ENCODE measurements at regions not wholly inside any gene's neighbourhood (a gene's known extent, or its start where the extent isn't known, plus 50 kb on each side); places are given as distances from the start of the nearest gene placed in this dataset.
"Not testable (repeated sequence)": the region's sequence is repeated elsewhere in the genome, so short reads cannot be mapped to it uniquely, and the experiment has no call there.

GRCh38 chr7:52340067-52340466 lies 695.4 kb upstream of the POM121L12 start:
- DNase-seq (no peak), ATAC-seq (no peak)
- TF ChIP-seq, protein P1, sequence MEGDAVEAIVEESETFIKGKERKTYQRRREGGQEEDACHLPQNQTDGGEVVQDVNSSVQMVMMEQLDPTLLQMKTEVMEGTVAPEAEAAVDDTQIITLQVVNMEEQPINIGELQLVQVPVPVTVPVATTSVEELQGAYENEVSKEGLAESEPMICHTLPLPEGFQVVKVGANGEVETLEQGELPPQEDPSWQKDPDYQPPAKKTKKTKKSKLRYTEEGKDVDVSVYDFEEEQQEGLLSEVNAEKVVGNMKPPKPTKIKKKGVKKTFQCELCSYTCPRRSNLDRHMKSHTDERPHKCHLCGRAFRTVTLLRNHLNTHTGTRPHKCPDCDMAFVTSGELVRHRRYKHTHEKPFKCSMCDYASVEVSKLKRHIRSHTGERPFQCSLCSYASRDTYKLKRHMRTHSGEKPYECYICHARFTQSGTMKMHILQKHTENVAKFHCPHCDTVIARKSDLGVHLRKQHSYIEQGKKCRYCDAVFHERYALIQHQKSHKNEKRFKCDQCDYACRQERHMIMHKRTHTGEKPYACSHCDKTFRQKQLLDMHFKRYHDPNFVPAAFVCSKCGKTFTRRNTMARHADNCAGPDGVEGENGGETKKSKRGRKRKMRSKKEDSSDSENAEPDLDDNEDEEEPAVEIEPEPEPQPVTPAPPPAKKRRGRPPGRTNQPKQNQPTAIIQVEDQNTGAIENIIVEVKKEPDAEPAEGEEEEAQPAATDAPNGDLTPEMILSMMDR (IDR thresholded peaks at IDR 0.05) = no peak
- no peak for TF ChIP-seq POLR2A (IDR thresholded peaks at IDR 0.05)
- Histone ChIP-seq H3K9me3 (no peaks in the 10 kb centered on the region), H3K27me3 (no peaks in the 10 kb centered on the region), H3K27ac (no peak overlapping the region), H3K4me3 (no peak overlapping the region), H3K36me3 (replicated peaks in 1 of 2; ENCODE audit: insufficient read depth in 1 of 2, low read depth in 2 of 2) (no peaks in the 10 kb centered on the region), H3K4me1 (no peaks in the 10 kb centered on the region)
- intact Hi-C loops (cut with DNase I) = no loop called here
- WGBS, 2 donors = 42 to 49% methylated on average over 6 of the region's 6 CpGs

DNA sequence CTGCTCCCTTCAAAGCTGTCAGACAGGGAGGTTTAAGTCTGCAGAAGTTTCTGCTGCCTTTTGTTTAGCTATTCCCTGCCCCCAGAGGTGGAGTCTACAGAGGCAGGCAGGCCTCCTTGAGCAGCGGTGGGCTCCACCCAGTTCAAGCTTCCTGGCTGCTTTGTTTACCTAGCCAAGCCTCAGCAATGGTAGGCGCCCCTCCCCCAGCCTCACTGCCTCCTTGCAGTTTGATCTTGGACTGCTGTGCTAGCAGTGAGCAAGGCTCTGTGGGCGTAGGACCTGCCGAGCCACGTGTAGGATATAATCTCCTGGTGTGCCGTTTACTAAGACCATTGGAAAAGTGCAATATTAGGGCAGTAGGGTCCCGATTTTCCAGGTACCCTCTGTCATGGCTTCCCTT lies 707.1 kb upstream of the POM121L12 start:
- H3K4me3 ChIP-seq; H3K9me3 ChIP-seq; H3K27ac ChIP-seq; H3K36me3 ChIP-seq (replicated peaks in 1 of 2; ENCODE audit: insufficient read depth in 1 of 2, low read depth in 2 of 2); H3K4me1 ChIP-seq; ATAC-seq; intact Hi-C loops (cut with DNase I); DNase-seq; H3K27me3 ChIP-seq: not testable (repeated sequence)
- 53 to 69% methylated on average over 6 to 7 of the region's 7 CpGs for WGBS, 2 donors

DNA sequence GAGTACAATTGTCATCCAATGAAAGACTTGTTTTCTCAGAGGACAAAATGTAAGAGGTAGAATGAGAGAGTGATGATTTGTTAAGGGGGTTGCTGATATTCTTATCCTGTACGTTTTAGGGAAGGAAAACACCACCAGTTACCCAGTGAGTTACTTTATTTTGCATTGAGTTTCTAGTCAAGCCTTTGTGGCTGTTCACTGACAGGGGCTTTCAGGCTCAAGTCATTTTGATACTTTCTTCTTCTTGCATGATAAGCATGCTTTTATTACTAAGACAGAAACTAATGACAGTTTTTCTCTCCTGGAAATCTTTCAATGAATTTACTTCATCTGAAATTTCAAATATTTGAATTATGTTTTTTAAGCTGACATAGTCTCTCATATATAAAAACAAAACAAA lies 710.2 kb upstream of the POM121L12 start:
- intact Hi-C loops (cut with DNase I) = no loop called here
- no peaks in the 10 kb centered on the region for H3K4me1 ChIP-seq
- ATAC-seq (no peak), DNase-seq (no peak)
- H3K27ac ChIP-seq = no peak overlapping the region
- H3K4me3 ChIP-seq = no peak overlapping the region
- H3K9me3 ChIP-seq = no peaks in the 10 kb centered on the region
- 9 to 17% methylated on average over 1 of the region's 1 CpG for WGBS, 2 donors
- H3K27me3 ChIP-seq = no peaks in the 10 kb centered on the region
- H3K36me3 ChIP-seq (replicated peaks in 1 of 2; ENCODE audit: insufficient read depth in 1 of 2, low read depth in 2 of 2) = no peaks in the 10 kb centered on the region
- TF ChIP-seq POLR2A (IDR thresholded peaks at IDR 0.05) = no peak
- TF ChIP-seq, protein P1 (IDR thresholded peaks at IDR 0.05) = no peak

DNA sequence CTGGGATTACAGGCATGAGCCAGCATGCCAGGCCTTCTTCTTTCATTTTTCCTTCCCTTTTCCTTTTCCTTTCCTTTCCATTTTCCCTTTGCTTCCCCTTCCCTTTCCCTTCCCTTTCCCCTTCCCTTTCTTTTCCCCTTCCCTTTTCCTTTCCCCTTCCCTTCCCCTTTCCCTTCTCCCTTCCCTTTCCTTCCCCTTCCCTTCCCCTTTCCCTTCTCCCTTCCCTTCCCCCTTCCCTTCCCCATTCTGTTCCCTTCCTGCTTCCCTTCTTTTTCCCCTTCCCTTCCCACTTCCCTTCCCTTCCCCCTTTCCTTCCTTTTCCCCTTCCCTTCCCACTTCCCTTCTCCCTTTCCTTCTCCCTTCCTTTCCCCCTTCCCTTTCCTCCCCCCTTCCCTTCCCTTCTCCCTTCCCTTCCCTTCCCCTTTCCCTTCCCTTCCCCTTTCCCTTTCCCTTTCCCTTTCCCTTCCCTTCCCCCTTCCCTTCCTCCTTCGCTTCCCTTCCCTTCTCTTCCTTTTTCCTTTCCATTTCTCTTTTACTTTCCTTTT lies 712.2 kb upstream of the POM121L12 start:
- H3K4me3 ChIP-seq = no peak overlapping the region
- 76 to 83% methylated on average over 1 of the region's 1 CpG for WGBS, 2 donors
- H3K27me3 ChIP-seq = no peaks in the 10 kb centered on the region
- H3K4me1 ChIP-seq = no peaks in the 10 kb centered on the region
- no peaks in the 10 kb centered on the region for H3K36me3 ChIP-seq (replicated peaks in 1 of 2; ENCODE audit: insufficient read depth in 1 of 2, low read depth in 2 of 2)
- no peaks in the 10 kb centered on the region for H3K9me3 ChIP-seq
- DNase-seq (no peak), ATAC-seq (no peak)
- TF ChIP-seq POLR2A (IDR thresholded peaks at IDR 0.05) = no peak
- TF ChIP-seq, protein P1 (IDR thresholded peaks at IDR 0.05) = no peak
- no peak overlapping the region for H3K27ac ChIP-seq
- intact Hi-C loops (cut with DNase I) = no loop called here

- DNase-seq (no peak), ATAC-seq (no peak)
- intact Hi-C loops (cut with DNase I) = no loop called here
- H3K4me3 ChIP-seq = no peak overlapping the region
- no peak overlapping the region for H3K27ac ChIP-seq
- WGBS, 2 donors = 62 to 64% methylated on average over 2 of the region's 2 CpGs
- TF ChIP-seq, protein P1 (IDR thresholded peaks at IDR 0.05) = no peak
- no peak for TF ChIP-seq POLR2A (IDR thresholded peaks at IDR 0.05)
- no peaks in the 10 kb centered on the region for H3K36me3 ChIP-seq (replicated peaks in 1 of 2; ENCODE audit: insufficient read depth in 1 of 2, low read depth in 2 of 2)
- H3K9me3 ChIP-seq = no peaks in the 10 kb centered on the region
- H3K27me3 ChIP-seq = no peaks in the 10 kb centered on the region
- H3K4me1 ChIP-seq = no peaks in the 10 kb centered on the region
These were observed 714.8 kb upstream of the POM121L12 start for GRCh38 chr7:52320610-52321009.

Data from body of pancreas (tissue), 4 donors.